ENCODE measurements at regions not wholly inside any gene's neighbourhood (a gene's known extent, or its start where the extent isn't known, plus 50 kb on each side); places are given as distances from the start of the nearest gene placed in this dataset.

GRCh38 chr5:123795688-123796087 is 283.7 kb downstream of the CSNK1G3 start:
- no peak overlapping the region for H2BK20ac ChIP-seq (ENCODE audit: low read length)
- H2BK15ac ChIP-seq (ENCODE audit: low read length) = no peak overlapping the region
- no peak overlapping the region for H3K56ac ChIP-seq (replicated peaks; ENCODE audit: insufficient read length, low read depth, low read length)
- H3K27ac ChIP-seq (ENCODE audit: low read depth, low read length) = no peak overlapping the region
- no peak overlapping the region for H2AK5ac ChIP-seq (ENCODE audit: low read depth, low read length)
- 96% methylated on average over 3 of the region's 3 CpGs; no CpG with 5 or more reads in 1 of the 2 experiments for WGBS, 2 experiments (ENCODE audit: extremely low coverage in 1 of 2, insufficient coverage in 1 of 2, insufficient read length in 1 of 2, insufficient replicate concordance in 2 of 2, low coverage in 1 of 2, low lambda C conversion rate in 2 of 2, missing lambda C conversion rate in 1 of 2)
- no peaks in the 10 kb centered on the region for H3K79me1 ChIP-seq (ENCODE audit: low read depth, low read length)
- no peak overlapping the region for H2BK120ac ChIP-seq (replicated peaks; ENCODE audit: low read depth, low read length)
- H3K36me3 ChIP-seq (ENCODE audit: control insufficient read depth in 2 of 4, insufficient read depth in 4 of 4, low read length in 3 of 4) = no peaks in the 10 kb centered on the region
- H3K18ac ChIP-seq (ENCODE audit: extremely low read depth, low read length) = no peak overlapping the region
- no peak overlapping the region for H4K91ac ChIP-seq (replicated peaks; ENCODE audit: insufficient read length, low read length)
- FAIRE-seq (no peak), DNase-seq (ENCODE audit: low read depth in 1 of 2, low spot score in 2 of 2) (no peak)
- H3K9me3 ChIP-seq (ENCODE audit: insufficient read depth in 2 of 2, low read depth in 1 of 2, low read length in 1 of 2) = no peaks in the 10 kb centered on the region
- no peaks in the 10 kb centered on the region for H3K27me3 ChIP-seq (replicated peaks in 1 of 4; ENCODE audit: control insufficient read depth in 3 of 4, extremely low read depth in 1 of 4, insufficient read depth in 3 of 4, low read length in 3 of 4)
- H2AFZ ChIP-seq (ENCODE audit: low read length) = no peak overlapping the region
- ChIA-PET POLR2A (ENCODE audit: partially characterized antibody) (no interaction called here), CTCF (ENCODE audit: partially characterized antibody) (no interaction called here)
- H3K4ac ChIP-seq (replicated peaks; ENCODE audit: insufficient read length, low read depth, low read length) = no peak overlapping the region
- no peaks in the 10 kb centered on the region for H3K79me2 ChIP-seq (ENCODE audit: control insufficient read depth in 1 of 2, insufficient read depth in 2 of 2, low read length in 2 of 2)
- no peak overlapping the region for H4K5ac ChIP-seq (ENCODE audit: insufficient read length, low read depth, low read length)
- no peak overlapping the region for H3K4me2 ChIP-seq (ENCODE audit: insufficient read depth in 1 of 2, low read depth in 2 of 2, low read length in 2 of 2)
- H3K4me3 ChIP-seq (ENCODE audit: extremely low read depth in 1 of 4, insufficient read depth in 2 of 4, low read depth in 3 of 4, low read length in 4 of 4) = no peak overlapping the region
- no peak overlapping the region for H3K14ac ChIP-seq (ENCODE audit: insufficient read length)
- no peak overlapping the region for H4K8ac ChIP-seq (ENCODE audit: extremely low read depth, insufficient read depth, low read length)
- TF ChIP-seq GTF2F1 (IDR thresholded peaks at IDR 0.05; ENCODE audit: borderline replicate concordance, low read depth, low read length) (no peak), SP2 (IDR thresholded peaks at IDR 0.05; ENCODE audit: low read length) (no peak), TCF12 (IDR thresholded peaks at IDR 0.05; ENCODE audit: low read depth, low read length) (no peak), MAX (IDR thresholded peaks at IDR 0.05) (no peak), KDM5A (IDR thresholded peaks at IDR 0.05; ENCODE audit: low read length) (no peak), SUZ12 (IDR thresholded peaks at IDR 0.05; ENCODE audit: low read length) (no peak), BRCA1 (IDR thresholded peaks at IDR 0.05; ENCODE audit: low read depth, low read length) (no peak), KDM1A (IDR thresholded peaks at IDR 0.05; ENCODE audit: borderline replicate concordance, low read length) (no peak), SIX5 (IDR thresholded peaks at IDR 0.05; ENCODE audit: low read depth, low read length) (no peak), SIRT6 (IDR thresholded peaks at IDR 0.05; ENCODE audit: low read length) (no peak), JUND (IDR thresholded peaks at IDR 0.05; ENCODE audit: low read length) (no peak), RFX5 (IDR thresholded peaks at IDR 0.05; ENCODE audit: borderline replicate concordance, low read depth, low read length) (no peak), HDAC6 (IDR thresholded peaks at IDR 0.05; ENCODE audit: low read depth, low read length) (no peak), MAFK (IDR thresholded peaks at IDR 0.05; ENCODE audit: low read depth, low read length) (no peak), ASH2L (IDR thresholded peaks at IDR 0.05; ENCODE audit: low read length) (no peak)
- TF ChIP-seq, protein P1, sequence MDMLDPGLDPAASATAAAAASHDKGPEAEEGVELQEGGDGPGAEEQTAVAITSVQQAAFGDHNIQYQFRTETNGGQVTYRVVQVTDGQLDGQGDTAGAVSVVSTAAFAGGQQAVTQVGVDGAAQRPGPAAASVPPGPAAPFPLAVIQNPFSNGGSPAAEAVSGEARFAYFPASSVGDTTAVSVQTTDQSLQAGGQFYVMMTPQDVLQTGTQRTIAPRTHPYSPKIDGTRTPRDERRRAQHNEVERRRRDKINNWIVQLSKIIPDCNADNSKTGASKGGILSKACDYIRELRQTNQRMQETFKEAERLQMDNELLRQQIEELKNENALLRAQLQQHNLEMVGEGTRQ (IDR thresholded peaks at IDR 0.05; ENCODE audit: low read length) = no peak
- no peak overlapping the region for H3K23ac ChIP-seq (ENCODE audit: insufficient read length)
- no peak overlapping the region for H3K9ac ChIP-seq (replicated peaks in 1 of 4; ENCODE audit: extremely low read depth in 1 of 4, low read depth in 3 of 4, low read length in 3 of 4)
- H2BK12ac ChIP-seq (ENCODE audit: low read depth, low read length) = no peak overlapping the region
- H3K23me2 ChIP-seq (ENCODE audit: low read depth, low read length) = peaks cover 3% of the 10 kb centered on the region; the same call in 1 of the 2 replicates
- H3K4me1 ChIP-seq (replicated peaks in 1 of 4; ENCODE audit: control insufficient read depth in 3 of 4, insufficient read depth in 4 of 4, low read length in 3 of 4) = no peaks in the 10 kb centered on the region
- no peaks in the 10 kb centered on the region for H4K20me1 ChIP-seq (replicated peaks in 1 of 2; ENCODE audit: control insufficient read depth in 1 of 2, insufficient read depth in 2 of 2, low read length in 2 of 2)
- H2BK5ac ChIP-seq (ENCODE audit: low read depth, low read length) = no peak overlapping the region

All from H1 (cell line).